ENCODE measurements at regions not wholly inside any gene's neighbourhood (a gene's known extent, or its start where the extent isn't known, plus 50 kb on each side); places are given as distances from the start of the nearest gene placed in this dataset.

GRCh38 chr17:79141578-79142355 lies 67.1 kb downstream of the ENGASE start:
- TF ChIP-seq EZH2 (IDR thresholded peaks at IDR 0.05; ENCODE audit: borderline replicate concordance, low read depth, low read length, severe bottlenecking) (no peak), CTCF (IDR thresholded peaks at IDR 0.05; ENCODE audit: extremely low read depth in 1 of 2, insufficient read depth in 1 of 2, low read depth in 1 of 2, low read length in 2 of 2) (no peak), MAX (IDR thresholded peaks at IDR 0.05; ENCODE audit: insufficient read depth, insufficient read length) (no peak), POLR2AphosphoS5 (IDR thresholded peaks at IDR 0.05; ENCODE audit: insufficient read depth, low read depth, low read length) (no peak), FOS (IDR thresholded peaks at IDR 0.05; ENCODE audit: borderline replicate concordance, insufficient read depth, low read length) (no peak), POLR2A (IDR thresholded peaks at IDR 0.05; ENCODE audit: low read depth, low read length) (no peak)
